ENCODE measurements at regions not wholly inside any gene's neighbourhood (a gene's known extent, or its start where the extent isn't known, plus 50 kb on each side); places are given as distances from the start of the nearest gene placed in this dataset.

- Histone ChIP-seq H3K36me3 (ENCODE audit: insufficient read depth, low read length, poor library complexity, severe bottlenecking) (no peaks in the 10 kb centered on the region), H3K27ac (ENCODE audit: low read depth, low read length, poor library complexity, severe bottlenecking) (no peak overlapping the region), H3K4me3 (ENCODE audit: low read depth, low read length, poor library complexity, severe bottlenecking) (no peak overlapping the region), H3K27me3 (replicated peaks; ENCODE audit: insufficient read depth, low read depth, low read length, poor library complexity) (no peaks in the 10 kb centered on the region), H3K9me3 (ENCODE audit: low read depth, low read length, poor library complexity, severe bottlenecking) (no peaks in the 10 kb centered on the region), H3K4me1 (ENCODE audit: insufficient read depth, low read length, poor library complexity, severe bottlenecking) (no peaks in the 10 kb centered on the region)
- CTCF ChIA-PET: no interaction called here
- TF ChIP-seq CTCF (conservative IDR thresholded peaks at IDR 0.05; ENCODE audit: low read depth, low read length): no peak
- TF ChIP-seq EZH2 (IDR thresholded peaks at IDR 0.05; ENCODE audit: borderline replicate concordance, low read depth, low read length, poor library complexity, severe bottlenecking): no peak
- BruUV-seq (replicated peaks): no TSS peak
- no peak for DNase-seq (ENCODE audit: low spot score)
- POLR2A ChIA-PET (ENCODE audit: low non-redundant PET): no interaction called here
- intact Hi-C loops (cut with micrococcal nuclease; ENCODE audit: unreplicated experiment): no loop called here
Measured at GRCh38 chr22:19621373-19622060, 92.8 kb upstream of the SEPTIN5 start.

GRCh38 chr22:19622061-19622441 lies 92.3 kb upstream of the SEPTIN5 start:
- Histone ChIP-seq H3K27me3 (replicated peaks; ENCODE audit: insufficient read depth, low read depth, low read length, poor library complexity) (no peaks in the 10 kb centered on the region), H3K27ac (ENCODE audit: low read depth, low read length, poor library complexity, severe bottlenecking) (no peak overlapping the region), H3K4me1 (ENCODE audit: insufficient read depth, low read length, poor library complexity, severe bottlenecking) (no peaks in the 10 kb centered on the region), H3K36me3 (ENCODE audit: insufficient read depth, low read length, poor library complexity, severe bottlenecking) (no peaks in the 10 kb centered on the region), H3K4me3 (ENCODE audit: low read depth, low read length, poor library complexity, severe bottlenecking) (no peak overlapping the region), H3K9me3 (ENCODE audit: low read depth, low read length, poor library complexity, severe bottlenecking) (no peaks in the 10 kb centered on the region)
- intact Hi-C loops (cut with micrococcal nuclease; ENCODE audit: unreplicated experiment): no loop called here
- no peak for DNase-seq (ENCODE audit: low spot score)
- ChIA-PET CTCF (no interaction called here), POLR2A (ENCODE audit: low non-redundant PET) (no interaction called here)
- BruUV-seq (replicated peaks): no TSS peak
- TF ChIP-seq CTCF (conservative IDR thresholded peaks at IDR 0.05; ENCODE audit: low read depth, low read length) (no peak), EZH2 (IDR thresholded peaks at IDR 0.05; ENCODE audit: borderline replicate concordance, low read depth, low read length, poor library complexity, severe bottlenecking) (no peak)

GRCh38 chr22:19625331-19626041 lies 88.8 kb upstream of the SEPTIN5 start:
- no peak for DNase-seq (ENCODE audit: low spot score)
- Histone ChIP-seq H3K27ac (ENCODE audit: low read depth, low read length, poor library complexity, severe bottlenecking) (no peak overlapping the region), H3K4me3 (ENCODE audit: low read depth, low read length, poor library complexity, severe bottlenecking) (no peak overlapping the region), H3K27me3 (replicated peaks; ENCODE audit: insufficient read depth, low read depth, low read length, poor library complexity) (no peaks in the 10 kb centered on the region), H3K9me3 (ENCODE audit: low read depth, low read length, poor library complexity, severe bottlenecking) (no peaks in the 10 kb centered on the region), H3K36me3 (ENCODE audit: insufficient read depth, low read length, poor library complexity, severe bottlenecking) (no peaks in the 10 kb centered on the region), H3K4me1 (ENCODE audit: insufficient read depth, low read length, poor library complexity, severe bottlenecking) (no peaks in the 10 kb centered on the region)
- ChIA-PET POLR2A (ENCODE audit: low non-redundant PET) (no interaction called here), CTCF (no interaction called here)
- intact Hi-C loops (cut with micrococcal nuclease; ENCODE audit: unreplicated experiment): no loop called here
- BruUV-seq (replicated peaks): no TSS peak
- TF ChIP-seq CTCF (conservative IDR thresholded peaks at IDR 0.05; ENCODE audit: low read depth, low read length): no peak
- TF ChIP-seq EZH2 (IDR thresholded peaks at IDR 0.05; ENCODE audit: borderline replicate concordance, low read depth, low read length, poor library complexity, severe bottlenecking): no peak
